ENCODE measurements at regions not wholly inside any gene's neighbourhood (a gene's known extent, or its start where the extent isn't known, plus 50 kb on each side); places are given as distances from the start of the nearest gene placed in this dataset.

DNA sequence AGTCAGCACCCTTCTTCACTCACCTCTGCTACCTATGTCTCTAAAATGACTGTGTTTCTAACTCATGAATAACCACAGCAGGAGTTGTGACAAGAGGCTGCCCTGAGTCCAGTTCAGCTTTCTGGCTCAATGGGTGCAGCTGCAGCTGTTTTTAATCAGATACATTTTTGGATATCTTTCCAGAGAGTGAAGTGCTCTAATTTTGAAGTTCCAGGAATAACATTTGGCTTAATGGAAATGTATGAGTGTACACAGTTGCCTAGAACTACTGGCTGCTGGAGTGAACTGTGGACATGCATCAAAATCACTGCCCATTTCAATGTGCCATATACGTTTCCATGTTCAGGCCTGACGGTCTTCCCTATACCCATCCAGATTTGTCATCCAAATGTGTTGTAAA, 769.5 kb upstream of the ANO3 start:
- TF ChIP-seq MYC (IDR thresholded peaks at IDR 0.05; ENCODE audit: borderline replicate concordance, low read length) (no peak), RAD21 (conservative IDR thresholded peaks at IDR 0.05 in 1 of 2, IDR thresholded peaks at IDR 0.05 in 1 of 2) (no peak), POLR2A (IDR thresholded peaks at IDR 0.05; ENCODE audit: low read length) (no peak), PHF8 (IDR thresholded peaks at IDR 0.05; ENCODE audit: borderline replicate concordance, low read depth) (no peak)
- TF ChIP-seq, protein P1, sequence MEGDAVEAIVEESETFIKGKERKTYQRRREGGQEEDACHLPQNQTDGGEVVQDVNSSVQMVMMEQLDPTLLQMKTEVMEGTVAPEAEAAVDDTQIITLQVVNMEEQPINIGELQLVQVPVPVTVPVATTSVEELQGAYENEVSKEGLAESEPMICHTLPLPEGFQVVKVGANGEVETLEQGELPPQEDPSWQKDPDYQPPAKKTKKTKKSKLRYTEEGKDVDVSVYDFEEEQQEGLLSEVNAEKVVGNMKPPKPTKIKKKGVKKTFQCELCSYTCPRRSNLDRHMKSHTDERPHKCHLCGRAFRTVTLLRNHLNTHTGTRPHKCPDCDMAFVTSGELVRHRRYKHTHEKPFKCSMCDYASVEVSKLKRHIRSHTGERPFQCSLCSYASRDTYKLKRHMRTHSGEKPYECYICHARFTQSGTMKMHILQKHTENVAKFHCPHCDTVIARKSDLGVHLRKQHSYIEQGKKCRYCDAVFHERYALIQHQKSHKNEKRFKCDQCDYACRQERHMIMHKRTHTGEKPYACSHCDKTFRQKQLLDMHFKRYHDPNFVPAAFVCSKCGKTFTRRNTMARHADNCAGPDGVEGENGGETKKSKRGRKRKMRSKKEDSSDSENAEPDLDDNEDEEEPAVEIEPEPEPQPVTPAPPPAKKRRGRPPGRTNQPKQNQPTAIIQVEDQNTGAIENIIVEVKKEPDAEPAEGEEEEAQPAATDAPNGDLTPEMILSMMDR (IDR thresholded peaks at IDR 0.05) = no peak
- TF ChIP-seq, protein P2, sequence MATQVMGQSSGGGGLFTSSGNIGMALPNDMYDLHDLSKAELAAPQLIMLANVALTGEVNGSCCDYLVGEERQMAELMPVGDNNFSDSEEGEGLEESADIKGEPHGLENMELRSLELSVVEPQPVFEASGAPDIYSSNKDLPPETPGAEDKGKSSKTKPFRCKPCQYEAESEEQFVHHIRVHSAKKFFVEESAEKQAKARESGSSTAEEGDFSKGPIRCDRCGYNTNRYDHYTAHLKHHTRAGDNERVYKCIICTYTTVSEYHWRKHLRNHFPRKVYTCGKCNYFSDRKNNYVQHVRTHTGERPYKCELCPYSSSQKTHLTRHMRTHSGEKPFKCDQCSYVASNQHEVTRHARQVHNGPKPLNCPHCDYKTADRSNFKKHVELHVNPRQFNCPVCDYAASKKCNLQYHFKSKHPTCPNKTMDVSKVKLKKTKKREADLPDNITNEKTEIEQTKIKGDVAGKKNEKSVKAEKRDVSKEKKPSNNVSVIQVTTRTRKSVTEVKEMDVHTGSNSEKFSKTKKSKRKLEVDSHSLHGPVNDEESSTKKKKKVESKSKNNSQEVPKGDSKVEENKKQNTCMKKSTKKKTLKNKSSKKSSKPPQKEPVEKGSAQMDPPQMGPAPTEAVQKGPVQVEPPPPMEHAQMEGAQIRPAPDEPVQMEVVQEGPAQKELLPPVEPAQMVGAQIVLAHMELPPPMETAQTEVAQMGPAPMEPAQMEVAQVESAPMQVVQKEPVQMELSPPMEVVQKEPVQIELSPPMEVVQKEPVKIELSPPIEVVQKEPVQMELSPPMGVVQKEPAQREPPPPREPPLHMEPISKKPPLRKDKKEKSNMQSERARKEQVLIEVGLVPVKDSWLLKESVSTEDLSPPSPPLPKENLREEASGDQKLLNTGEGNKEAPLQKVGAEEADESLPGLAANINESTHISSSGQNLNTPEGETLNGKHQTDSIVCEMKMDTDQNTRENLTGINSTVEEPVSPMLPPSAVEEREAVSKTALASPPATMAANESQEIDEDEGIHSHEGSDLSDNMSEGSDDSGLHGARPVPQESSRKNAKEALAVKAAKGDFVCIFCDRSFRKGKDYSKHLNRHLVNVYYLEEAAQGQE (IDR thresholded peaks at IDR 0.05) = no peak
- TF ChIP-seq, protein P3, sequence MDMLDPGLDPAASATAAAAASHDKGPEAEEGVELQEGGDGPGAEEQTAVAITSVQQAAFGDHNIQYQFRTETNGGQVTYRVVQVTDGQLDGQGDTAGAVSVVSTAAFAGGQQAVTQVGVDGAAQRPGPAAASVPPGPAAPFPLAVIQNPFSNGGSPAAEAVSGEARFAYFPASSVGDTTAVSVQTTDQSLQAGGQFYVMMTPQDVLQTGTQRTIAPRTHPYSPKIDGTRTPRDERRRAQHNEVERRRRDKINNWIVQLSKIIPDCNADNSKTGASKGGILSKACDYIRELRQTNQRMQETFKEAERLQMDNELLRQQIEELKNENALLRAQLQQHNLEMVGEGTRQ (IDR thresholded peaks at IDR 0.05) = no peak
- TF ChIP-seq, protein P4, sequence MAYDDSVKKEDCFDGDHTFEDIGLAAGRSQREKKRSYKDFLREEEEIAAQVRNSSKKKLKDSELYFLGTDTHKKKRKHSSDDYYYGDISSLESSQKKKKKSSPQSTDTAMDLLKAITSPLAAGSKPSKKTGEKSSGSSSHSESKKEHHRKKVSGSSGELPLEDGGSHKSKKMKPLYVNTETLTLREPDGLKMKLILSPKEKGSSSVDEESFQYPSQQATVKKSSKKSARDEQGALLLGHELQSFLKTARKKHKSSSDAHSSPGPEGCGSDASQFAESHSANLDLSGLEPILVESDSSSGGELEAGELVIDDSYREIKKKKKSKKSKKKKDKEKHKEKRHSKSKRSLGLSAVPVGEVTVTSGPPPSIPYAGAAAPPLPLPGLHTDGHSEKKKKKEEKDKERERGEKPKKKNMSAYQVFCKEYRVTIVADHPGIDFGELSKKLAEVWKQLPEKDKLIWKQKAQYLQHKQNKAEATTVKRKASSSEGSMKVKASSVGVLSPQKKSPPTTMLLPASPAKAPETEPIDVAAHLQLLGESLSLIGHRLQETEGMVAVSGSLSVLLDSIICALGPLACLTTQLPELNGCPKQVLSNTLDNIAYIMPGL (CRISPR knock-in tag; IDR thresholded peaks at IDR 0.05; ENCODE audit: borderline replicate concordance) = no peak
- TF ChIP-seq, protein P5, sequence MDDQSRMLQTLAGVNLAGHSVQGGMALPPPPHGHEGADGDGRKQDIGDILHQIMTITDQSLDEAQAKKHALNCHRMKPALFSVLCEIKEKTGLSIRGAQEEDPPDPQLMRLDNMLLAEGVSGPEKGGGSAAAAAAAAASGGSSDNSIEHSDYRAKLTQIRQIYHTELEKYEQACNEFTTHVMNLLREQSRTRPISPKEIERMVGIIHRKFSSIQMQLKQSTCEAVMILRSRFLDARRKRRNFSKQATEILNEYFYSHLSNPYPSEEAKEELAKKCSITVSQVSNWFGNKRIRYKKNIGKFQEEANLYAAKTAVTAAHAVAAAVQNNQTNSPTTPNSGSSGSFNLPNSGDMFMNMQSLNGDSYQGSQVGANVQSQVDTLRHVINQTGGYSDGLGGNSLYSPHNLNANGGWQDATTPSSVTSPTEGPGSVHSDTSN (IDR thresholded peaks at IDR 0.05) = no peak

All from A549 (cell line).